SK-N-SH (cell line): ENCODE measurements at regions not wholly inside any gene's neighbourhood (a gene's known extent, or its start where the extent isn't known, plus 50 kb on each side); places are given as distances from the start of the nearest gene placed in this dataset.

Source experiments
- CTCF ChIP-seq: fragments of 200-600 bp; sonication (generic); IDR thresholded peaks from 2 replicates; pipeline ENCODE4 v1.6.1; 2017; ENCODE audit warnings: antibody characterized with exemption, mild to moderate bottlenecking, moderate library complexity
- ELF1 ChIP-seq: IDR thresholded peaks from 2 replicates; pipeline ENCODE4 v1.4.0; 2012
- EZH2phosphoT487 ChIP-seq: fragments of 200-600 bp; sonication (generic); IDR thresholded peaks from 2 replicates; pipeline ENCODE4 v1.6.1; 2017; ENCODE audit warnings: low read depth, mixed run types, mild to moderate bottlenecking, antibody characterized with exemption, moderate library complexity, borderline replicate concordance
- MAX ChIP-seq: IDR thresholded peaks from 2 replicates; pipeline ENCODE4 v1.4.0; 2012; ENCODE audit warnings: low read depth
- PBX3 ChIP-seq: IDR thresholded peaks from 2 replicates; pipeline ENCODE4; 2012
- POLR2AphosphoS5 ChIP-seq: IDR thresholded peaks from 2 replicates; pipeline ENCODE4 v1.6.1; 2012; ENCODE audit warnings: low read depth, low read length
- RAD21 ChIP-seq: IDR thresholded peaks from 2 replicates; pipeline ENCODE4 v1.6.1; 2012; ENCODE audit warnings: mild to moderate bottlenecking, low read length
- REST ChIP-seq: IDR thresholded peaks from 2 replicates; pipeline ENCODE4 v1.6.1; 2012; ENCODE audit warnings: mild to moderate bottlenecking, low read depth, low read length, moderate library complexity
- SIN3A ChIP-seq: IDR thresholded peaks from 2 replicates; pipeline ENCODE4 v1.6.1; 2012; ENCODE audit warnings: low read depth, mild to moderate bottlenecking, low read length, moderate library complexity, borderline replicate concordance
- TAF1 ChIP-seq: IDR thresholded peaks from 2 replicates; pipeline ENCODE4 v1.6.1; 2012; ENCODE audit warnings: low read depth, mild to moderate bottlenecking, low read length, moderate library complexity, borderline replicate concordance
- YY1 ChIP-seq: IDR thresholded peaks from 2 replicates; pipeline ENCODE4 v1.4.0; 2012; ENCODE audit warnings: low read depth, mild to moderate bottlenecking

GRCh38 chr7:130919316-130920103, 185.5 kb upstream of the KLF14 start:
- TF ChIP-seq CTCF (no peak), YY1 (no peak), TAF1 (no peak), REST (no peak), POLR2AphosphoS5 (no peak), ELF1 (no peak), RAD21 (no peak), SIN3A (no peak), EZH2phosphoT487 (no peak), PBX3 (no peak), MAX (no peak)
